Esophagus muscularis mucosa (tissue), 3 donors: ENCODE measurements at regions not wholly inside any gene's neighbourhood (a gene's known extent, or its start where the extent isn't known, plus 50 kb on each side); places are given as distances from the start of the nearest gene placed in this dataset.

Experiments used
- CTCF ChIP-seq, 3 experiments: fragments of 200-600 bp in 2 of 3; fragments of 450-650 bp in 1 of 3; sonication (generic) in 2 of 3; IDR thresholded peaks; one replicate each; pipeline ENCODE4 v1.5.1; 2017 to 2019; ENCODE audit warnings: antibody characterized with exemption in 3 of 3, mild to moderate bottlenecking in 2 of 3, moderate library complexity in 1 of 3
- POLR2AphosphoS5 ChIP-seq, 2 donors: sonication (generic); formaldehyde crosslinking; IDR thresholded peaks; one replicate each; pipeline ENCODE4 v1.6.1; 2017; ENCODE audit warnings: antibody characterized with exemption in 2 of 2

DNA sequence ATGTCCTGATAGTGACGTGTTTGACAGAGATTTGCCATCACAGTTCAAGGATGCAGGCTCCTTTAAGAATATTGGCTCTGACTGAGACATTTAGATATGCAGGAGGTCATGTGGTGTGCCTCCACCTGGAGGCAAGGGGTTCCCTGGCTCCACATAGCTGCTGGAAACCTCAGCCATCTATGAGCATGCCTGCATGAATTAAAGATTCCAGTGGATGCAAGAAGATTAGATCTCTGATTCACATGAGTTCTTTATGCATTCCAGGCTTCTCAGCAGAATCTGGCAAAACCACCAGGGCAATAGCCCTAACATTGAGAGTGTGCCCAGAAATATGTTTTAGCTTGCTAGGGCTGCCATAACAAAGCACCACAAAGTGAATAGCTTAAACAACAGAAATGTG lies 298.5 kb upstream of the AADAT start:
- no peak for TF ChIP-seq POLR2AphosphoS5 (IDR thresholded peaks at IDR 0.05)
- TF ChIP-seq CTCF (IDR thresholded peaks at IDR 0.05) = no peak
